Hematopoietic multipotent progenitor cell treated with erythropoietin and hydrocortisone succinate and interleukin-3 and kit ligand, for 4 days (in vitro differentiated cells): ENCODE measurements at regions not wholly inside any gene's neighbourhood (a gene's known extent, or its start where the extent isn't known, plus 50 kb on each side); places are given as distances from the start of the nearest gene placed in this dataset.
"Not testable (repeated sequence)": the region's sequence is repeated elsewhere in the genome, so short reads cannot be mapped to it uniquely, and the experiment has no call there.

Experiments
- DNase-seq: peaks from one replicate; pipeline ENCODE4 v3.0.0-alpha.2; 2015

DNA sequence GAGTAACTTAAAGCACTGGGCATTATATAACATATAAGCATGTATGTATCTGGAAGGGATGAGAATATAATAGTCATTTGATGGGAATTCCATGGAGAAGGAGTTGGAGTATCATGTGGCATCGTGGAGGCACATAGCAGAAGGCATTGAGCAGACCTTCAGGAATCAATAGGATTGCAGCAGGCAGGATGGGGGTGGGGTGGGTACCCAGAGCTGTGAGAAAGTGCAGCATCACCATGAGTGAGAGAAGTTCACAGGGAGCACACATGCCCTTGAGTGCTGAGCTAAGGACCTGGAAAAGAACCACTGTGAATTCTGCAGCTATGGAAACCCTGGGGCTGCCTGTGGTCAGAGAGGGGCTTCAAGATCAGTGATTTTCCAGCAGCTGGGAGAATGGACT, 57.3 kb downstream of the MED10 start:
- DNase-seq = peak; percentile 18

DNA sequence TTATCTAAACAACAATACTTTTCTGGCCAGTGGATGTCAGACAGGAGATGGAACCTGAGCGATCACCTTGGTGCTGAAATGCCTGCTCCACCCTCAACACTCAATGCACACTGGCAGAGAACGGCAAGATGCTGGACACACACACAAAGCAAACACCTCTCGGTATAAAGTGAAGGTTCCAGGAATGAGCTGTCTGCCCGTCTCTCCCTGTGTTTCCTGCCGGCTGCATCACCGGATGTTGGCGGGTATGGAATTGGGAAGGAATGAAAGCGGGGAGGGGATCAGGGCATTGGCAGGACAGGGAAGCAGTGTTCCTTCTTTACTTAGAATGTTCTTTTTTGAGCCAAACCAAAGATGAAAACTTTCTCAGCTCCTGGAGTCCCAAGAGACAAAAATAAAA, 59.2 kb downstream of the MED10 start:
- no peak for DNase-seq

DNA sequence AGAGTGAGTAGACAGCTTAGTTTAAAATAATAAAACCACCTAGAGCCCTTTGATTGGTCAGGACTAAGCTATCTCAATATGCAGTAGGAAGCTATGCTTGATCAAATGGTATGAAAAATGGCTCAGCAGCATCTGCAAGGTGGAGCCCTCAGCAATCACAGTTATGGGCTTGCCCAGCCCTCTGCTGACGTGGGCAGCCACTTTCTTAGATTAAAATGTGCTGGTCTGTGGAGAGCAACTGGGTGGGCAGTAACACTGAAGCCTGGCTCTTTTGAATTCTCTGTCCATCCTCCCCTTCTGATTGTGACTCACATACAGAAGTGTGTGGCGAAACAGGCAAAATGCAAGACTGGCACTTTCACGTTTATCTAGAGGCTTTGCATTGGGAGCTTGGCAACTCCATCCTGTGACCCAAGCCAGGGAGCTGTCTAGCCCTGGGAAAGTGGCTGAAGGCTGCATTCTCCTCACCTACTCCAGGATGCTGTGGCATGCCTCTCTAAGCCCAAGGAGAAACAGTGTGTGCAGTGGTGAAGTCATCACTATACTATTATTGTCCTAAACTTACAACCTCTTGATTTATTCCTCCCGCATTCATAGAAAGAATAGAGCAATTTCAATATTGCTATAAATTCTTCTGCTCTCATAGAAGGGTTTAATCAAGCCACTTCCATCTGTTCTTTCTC, 61.1 kb downstream of the MED10 start:
- no peak for DNase-seq

DNA sequence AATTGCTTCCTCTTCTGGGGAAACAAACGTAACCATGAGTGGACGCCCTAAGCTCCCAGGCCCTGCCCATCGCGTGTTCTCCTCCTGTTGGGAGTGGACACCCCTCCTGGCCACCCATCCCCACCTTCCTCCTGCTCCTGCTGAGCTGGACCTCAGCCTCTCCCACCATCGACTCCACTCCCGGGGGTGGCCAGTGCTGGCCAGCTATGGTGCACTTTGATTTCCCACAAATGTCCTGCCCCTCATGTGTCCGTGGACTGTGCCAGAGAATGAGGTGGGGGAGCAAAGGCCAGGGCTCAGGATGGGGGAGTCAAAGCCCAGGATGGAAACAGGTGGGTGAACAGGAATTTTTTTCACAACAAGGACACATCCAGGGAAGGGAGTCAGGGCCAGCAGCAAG, 62.8 kb downstream of the MED10 start:
- no peak for DNase-seq

DNA sequence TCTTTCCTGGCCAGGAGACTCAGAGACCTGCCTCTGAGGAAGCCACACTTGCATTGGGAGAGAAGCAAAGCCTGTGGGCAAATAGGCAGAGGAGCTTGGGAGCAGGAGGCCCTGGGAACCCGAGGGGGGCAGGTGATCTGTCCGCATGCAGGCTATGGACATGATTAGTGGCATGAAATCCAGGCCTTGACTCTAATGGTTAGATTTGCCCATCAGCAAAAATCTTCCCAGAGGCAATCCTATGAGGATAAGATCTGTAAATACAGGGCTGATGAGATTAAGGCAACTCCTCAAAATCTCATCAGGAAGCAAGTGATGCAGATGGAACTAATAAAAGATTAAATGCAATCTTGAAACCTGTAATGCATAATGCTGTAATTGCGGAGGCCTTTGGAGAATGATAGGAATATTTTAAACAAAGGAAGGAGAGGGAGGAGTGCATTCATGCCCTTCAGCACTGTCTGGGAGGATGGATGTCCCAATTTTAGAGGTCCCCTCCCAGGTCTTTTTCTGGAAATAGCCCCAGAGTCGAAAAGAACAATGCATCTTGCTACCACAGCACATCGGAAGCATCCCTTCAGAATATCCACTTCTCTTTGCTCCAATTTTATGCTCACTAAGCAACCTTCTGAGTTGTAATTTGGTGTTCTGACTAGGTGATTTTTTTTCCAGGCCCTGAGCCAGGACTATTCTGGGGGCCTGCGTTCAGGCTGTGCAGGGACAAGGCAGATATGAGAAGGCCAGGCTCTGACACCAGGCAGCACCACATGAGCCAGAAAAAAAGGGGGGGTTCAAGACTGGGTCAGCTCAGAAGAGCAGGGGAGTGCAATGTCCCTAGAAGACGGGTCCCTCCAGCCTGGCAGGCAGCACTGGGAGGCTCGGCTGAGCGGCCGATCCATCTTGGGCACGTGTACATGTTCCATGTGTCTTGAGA, 66.5 kb downstream of the MED10 start:
- no peak for DNase-seq

DNA sequence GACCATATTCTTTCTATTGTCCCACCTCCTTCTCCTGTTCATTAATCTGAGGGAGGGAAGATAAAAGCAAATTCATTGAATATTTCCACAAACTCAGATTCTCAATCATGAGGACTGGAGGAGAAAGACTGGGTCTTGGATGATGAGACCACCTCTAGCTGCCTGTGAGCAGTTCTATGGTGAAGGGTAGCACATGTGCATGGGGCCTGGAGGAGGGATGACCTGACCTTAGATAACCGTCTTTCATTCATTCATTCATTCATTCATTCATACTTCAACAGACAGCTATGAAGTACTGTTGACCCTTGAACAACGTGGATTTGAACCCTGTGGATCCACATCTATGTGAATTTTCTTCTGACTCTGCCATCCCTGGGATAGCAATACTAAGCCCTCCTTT, 68.4 kb downstream of the MED10 start:
- DNase-seq = no peak

DNA sequence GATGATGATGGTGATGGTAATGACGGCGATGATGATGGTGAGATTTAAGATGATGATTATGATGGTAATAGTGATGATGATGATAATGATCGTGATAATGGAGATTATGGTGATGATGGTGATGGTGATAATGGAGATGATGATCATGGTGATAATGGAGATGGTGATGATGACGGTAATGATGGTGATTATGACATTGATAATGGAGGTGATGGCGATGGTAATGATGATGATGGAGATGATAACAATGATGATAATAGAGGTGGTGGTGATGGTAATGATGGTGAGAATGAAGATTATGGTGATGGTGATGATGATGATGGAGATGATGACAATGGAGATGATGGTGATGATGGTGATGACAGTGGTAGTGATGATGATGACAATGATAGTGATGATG, 69.7 kb downstream of the MED10 start:
- DNase-seq = no peak

DNA sequence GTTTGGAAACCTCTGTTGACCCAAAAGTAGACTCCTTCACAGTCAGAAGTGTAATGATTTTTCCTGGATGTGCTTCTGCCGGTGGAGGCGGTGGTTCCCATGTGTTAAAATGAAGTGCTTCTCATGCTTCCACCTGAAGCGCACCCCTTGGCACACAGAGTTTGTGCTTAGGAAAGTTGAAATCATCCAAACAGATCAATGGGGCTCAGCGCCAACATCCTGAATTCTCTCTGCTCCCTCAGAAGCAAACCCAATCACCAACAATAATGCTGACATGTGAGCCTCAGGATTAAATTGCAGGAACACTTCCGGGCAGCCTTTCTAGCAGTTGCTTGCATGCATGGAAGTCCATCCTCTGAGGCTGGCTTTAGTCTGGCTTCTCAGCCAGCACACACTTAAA, 71.0 kb downstream of the MED10 start:
- DNase-seq = no peak

DNA sequence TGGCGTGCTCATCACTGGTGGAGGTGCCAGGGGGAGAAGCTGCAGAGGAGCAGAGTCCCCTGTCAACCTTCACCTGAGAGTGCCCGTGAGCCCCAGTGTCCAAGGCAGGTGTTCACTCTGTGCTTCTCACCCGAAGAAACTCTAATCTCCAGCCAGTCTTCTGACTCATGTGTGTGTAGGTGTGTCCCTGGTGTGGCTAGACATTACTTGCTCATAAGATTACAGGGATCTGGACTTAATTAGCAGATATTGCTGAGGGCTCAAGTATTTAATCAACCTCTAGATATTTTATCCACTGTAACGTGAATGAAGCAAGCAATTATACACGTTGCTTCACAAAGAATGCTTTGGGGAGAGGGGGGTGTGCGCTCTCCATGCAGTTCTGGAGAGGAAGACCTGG, 72.5 kb downstream of the MED10 start:
- DNase-seq = no peak

DNA sequence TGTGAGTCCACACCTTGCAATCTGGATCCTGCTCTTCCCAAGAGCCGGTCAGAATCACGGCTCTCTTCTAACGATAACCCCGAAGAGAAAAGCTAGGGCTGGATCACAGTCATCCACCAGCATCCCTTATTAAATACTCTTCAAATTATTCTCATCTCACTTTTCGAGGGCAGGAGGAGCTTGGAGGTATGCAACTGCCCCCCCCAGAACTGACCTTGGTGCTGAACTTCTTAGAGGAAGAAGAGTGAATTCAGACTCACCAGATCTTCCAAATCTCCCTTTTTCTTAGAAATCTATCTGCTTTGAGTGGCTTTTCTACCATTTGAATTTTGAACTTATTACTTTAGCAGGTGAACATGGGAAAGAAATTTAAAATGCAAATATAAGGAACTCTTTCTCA, 75.7 kb downstream of the MED10 start:
- DNase-seq = peak; percentile 34

DNA sequence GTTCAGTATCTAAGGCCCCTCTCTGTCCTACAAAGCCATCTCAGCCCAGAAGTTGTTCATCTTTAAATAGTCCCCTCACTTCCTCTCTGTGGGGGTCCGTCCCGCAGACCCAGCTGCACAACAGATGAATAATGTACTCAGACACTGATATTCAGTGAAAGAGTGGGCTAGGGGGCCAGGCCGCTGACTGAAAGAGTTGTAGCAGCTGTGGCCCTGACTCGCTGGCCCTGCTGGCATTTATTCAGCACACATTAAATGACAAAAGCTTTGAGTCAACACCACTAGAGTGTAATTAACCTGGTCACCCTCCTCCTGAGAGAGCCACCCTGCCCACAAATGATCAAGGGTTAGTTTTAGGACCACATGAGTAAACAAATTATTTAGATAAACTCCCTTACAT, 76.3 kb downstream of the MED10 start:
- no peak for DNase-seq

DNA sequence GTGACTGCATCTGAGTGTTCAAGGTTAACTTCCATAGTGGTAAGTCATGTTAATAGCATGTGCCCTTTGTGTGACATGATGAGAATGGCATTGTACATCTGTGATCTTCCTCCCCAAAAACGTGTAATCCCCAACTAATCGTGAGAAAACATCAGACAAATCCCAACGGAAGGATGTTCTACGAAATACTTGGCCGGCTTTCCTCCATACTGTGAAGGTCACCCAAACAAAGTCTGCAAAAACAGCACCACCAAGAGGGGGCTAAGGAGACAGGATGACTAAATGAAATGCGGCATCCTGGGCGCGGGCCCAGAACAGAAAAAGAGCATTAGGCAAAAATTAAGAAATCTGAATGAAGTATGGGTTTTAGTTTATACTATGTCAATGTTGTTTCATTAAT, 81.8 kb downstream of the MED10 start:
- no peak for DNase-seq

DNA sequence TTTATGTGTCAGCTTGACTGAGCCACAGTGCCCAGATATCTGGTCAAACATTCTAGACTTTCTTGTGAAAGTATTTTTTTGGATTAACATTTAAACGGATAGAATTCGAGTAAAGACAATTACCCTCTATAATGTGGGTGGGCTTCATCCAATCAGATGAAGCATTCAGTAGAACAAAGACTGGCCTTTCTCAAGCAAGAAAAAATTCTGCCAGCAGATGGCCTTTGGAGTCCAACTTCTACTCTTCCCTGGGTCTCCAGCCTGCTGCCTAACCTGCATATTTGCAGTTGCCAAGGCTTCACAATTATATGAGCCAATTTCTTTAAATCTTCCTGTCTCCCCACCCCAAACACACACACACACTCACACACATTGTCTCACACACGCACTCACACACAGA, 86.4 kb downstream of the MED10 start:
- peak; percentile 41 for DNase-seq

DNA sequence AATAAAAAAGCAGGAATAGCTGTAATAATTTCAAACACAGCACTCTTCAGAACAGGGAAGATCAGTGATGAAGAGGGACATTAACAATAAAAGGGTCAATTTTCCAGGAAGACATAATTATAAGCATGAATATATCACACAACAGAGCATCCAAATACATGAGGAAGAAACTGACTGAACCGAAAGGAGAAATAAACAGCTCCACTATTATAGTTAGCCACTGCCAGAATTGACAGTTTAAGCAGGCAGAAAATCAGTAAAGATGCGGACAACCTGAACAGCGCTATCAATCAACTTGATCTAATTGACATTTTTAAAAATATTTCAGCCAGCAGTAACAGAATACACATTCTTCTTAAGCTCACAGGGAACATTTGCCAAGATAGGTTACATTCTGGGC, 89.1 kb downstream of the MED10 start:
- no peak for DNase-seq

DNA sequence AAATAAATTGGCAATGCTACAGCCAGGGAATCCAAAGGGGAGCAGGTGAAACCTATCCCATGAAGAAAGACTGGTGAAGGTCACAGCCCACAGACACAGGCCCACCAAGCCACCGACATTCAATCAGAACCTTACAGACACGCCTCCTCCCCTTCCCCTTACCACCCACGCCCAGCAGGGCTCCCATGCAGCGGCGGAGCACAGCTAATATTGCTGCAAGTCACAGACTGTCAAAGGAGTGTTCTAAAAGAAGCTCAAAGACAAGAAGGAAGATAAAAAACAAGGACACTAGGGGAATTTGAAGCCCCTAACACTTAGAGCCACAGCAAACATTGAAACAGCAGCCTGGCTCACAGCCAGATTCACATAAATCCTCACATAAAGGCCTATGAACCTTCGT, 91.2 kb downstream of the MED10 start:
- no peak for DNase-seq

DNA sequence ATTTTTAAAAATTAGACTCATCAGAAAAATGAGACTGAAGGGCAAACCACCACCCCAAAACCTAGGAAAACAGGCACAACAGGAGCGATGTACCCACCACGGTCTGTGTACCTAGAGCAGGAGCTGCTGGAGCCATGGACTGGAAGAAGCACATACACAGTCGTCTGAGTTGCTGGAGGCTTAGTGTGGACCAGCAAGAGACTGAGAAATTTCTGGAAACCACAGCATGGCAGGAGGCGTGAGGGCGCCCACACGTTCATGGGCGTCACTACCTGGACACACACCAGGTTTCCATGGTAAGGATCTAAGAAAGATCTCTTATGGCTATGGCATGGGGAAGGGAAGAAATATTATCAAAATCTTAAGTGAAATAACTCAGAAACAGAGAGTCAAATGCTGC, 91.9 kb downstream of the MED10 start:
- no peak for DNase-seq

DNA sequence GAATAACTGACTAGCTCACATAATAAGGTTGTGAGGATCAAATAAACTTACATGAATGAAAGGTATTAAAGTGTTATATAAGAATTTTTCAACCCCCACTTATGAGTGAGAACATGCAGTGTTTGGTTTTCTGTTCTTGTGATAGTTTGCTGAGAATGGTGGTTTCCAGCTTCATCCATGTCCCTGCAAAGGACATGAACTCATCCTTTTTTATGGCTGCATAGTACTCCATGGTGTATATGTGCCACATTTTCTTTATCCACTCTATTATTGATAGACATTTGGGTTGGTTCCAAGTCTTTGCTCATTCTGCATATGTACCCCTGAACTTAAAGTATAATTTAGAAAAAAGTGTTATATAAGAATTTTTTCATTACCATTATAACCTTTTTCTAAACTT, 93.9 kb downstream of the MED10 start:
- DNase-seq = not testable (repeated sequence)

DNA sequence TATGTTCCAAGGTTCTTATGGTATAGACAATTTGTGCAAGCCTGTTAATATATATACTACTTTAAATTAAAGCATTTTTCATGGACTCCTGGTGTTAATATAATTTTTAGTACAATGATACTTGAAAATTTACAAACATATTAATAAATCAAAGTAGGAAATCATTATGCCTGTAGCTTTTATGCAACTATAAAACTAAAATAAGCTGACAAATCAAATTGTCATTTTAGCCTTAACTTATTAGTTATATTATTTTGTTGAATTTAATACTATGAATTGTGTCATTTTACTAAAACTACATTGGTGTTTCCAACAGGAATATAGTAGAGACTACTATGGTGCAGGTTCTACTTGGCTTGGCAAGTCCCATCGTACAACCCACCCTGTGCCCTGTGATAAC, 96.0 kb downstream of the MED10 start:
- DNase-seq = no peak

DNA sequence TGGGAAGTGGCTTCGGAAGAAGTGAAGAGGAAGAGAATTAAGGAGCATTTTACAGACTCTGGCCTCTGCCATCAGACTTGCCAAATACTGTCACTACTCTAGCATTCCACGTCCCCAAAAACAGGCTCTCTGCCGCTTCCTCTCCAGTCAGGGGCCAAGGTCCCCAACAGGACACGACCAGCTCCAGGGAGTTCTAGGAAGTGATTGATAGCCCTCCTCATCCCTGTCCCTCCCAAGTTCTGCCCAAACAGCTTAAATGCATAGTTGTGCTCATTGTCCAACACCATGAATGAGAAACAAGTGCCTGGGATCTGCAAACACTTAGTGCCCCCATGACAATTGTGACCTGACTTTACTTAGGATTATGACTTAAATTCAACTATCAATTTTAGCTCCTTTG, 96.5 kb downstream of the MED10 start:
- no peak for DNase-seq

DNA sequence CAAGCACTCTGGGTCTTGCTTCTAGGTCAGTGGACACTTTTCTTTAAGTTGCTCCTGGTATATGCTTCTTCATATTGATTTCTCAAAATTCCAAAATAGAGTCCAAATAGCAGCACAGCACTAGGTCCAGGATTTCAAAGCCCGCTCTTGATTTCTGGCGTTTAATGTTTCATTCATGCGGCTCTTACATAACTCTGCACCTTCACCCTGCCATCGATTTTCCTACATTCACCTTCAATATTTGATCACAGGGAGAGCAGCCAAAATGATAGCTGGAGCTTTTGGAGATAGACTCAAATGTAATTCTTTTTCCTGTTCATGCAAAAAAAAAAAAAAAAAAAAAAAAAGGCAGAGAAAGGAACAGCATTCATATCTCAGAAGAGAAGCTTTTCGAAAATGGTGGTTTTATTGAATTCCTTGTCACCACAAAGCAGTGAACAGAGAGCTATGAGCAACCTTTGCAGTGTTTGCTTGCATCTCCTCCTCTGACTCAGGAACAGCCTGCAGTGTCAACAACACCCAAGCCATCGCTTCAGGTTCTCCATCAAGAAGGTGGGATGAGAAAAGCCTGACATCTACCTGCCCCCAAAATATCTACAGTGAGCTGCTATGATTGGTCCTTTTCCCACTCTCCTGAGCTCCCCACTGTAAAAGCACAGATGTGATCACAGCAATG, 97.8 kb downstream of the MED10 start:
- no peak for DNase-seq

DNA sequence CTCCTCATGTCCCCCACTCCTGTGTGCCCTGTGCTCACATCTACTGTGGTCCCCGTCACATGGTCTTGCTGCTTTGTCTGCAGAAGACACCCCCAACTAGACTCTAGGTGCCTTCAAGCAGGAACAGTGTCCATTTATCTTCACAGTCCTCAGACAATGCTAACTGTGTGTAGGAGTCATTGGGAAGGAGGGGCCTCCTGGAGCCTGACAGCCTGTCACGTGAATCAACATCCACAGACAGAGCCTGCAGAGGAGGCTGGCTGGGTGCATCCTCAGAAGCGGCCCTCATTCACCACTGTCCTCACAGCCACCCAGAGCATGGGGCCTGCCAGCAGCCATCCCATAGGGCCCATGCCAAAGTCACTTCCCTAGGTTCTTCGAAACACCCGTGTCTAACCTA, 98.7 kb downstream of the MED10 start:
- DNase-seq = no peak

DNA sequence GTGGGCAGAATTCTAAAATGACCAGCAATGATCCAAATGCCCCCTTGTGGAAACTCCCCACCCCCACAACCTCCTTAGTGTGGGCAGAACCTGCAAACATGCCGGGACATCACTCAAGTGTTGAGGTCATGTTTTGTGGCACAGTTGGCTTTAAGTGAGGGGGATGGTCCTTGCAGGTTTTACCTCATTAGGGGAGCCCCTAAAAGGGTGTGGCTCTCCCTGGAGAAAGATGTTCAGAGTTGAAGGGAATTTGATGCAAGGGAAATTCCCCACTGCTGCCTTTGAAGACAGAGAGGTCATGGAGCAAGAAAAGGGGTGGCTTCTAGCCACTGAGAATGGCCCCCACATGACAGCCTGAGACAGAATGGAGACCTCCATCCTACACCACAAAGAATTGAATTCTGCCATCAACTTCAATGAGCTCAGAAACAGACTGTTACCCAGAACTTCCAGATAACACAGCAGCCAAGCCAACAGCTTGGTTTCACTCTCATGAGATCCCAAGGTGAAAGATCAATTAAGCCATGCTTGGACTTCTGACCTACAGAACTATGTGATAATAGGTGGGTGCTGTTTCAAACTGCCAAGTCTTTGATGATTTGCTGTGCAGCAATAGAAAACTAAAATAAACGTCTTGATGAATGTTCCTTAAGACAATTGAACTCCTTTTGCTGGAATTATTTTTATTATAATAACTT, 103.4 kb downstream of the MED10 start:
- no peak for DNase-seq

DNA sequence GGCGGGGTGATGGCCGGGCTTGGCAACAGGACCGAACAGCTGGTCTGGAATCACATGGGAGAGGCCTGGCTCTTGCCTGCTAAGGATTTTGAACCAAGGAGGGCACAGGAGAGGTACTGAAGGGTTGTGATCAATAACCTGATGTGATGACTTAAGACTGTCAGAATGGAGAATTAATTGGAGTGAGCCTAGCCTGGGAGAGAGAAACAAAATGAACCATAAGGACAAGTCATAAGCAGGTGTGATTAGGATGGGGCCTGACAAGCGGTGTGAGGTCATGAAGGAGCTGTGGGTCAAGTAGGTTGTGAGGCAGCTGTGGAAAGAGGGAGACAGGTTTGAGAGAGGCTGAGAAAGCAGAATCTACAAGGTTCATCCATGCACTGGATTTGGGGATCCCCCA, 104.6 kb downstream of the MED10 start:
- DNase-seq = no peak
